ENCODE measurements at regions not wholly inside any gene's neighbourhood (a gene's known extent, or its start where the extent isn't known, plus 50 kb on each side); places are given as distances from the start of the nearest gene placed in this dataset.
"Not testable (repeated sequence)": the region's sequence is repeated elsewhere in the genome, so short reads cannot be mapped to it uniquely, and the experiment has no call there.

DNA sequence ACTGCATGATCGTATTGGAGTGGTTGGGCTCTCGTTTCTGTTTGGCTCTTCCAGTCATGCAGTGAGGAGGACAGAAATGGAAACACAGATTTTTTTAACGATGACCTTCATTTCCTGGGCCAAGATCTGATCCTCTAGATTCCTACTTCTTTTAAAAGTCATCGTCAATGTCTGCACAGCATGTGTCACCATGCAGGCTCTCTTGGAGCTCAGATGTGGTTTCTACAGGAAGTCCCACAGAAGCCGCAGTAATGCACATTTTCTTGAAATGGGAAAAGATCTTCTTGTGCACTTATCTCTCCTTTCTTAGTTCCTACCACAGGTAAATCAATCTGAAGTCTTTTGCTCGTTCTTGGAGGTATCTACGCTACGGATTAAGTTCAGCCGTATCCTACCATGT, 626.9 kb downstream of the EFNB2 start:
- no peak for DNase-seq

DNA sequence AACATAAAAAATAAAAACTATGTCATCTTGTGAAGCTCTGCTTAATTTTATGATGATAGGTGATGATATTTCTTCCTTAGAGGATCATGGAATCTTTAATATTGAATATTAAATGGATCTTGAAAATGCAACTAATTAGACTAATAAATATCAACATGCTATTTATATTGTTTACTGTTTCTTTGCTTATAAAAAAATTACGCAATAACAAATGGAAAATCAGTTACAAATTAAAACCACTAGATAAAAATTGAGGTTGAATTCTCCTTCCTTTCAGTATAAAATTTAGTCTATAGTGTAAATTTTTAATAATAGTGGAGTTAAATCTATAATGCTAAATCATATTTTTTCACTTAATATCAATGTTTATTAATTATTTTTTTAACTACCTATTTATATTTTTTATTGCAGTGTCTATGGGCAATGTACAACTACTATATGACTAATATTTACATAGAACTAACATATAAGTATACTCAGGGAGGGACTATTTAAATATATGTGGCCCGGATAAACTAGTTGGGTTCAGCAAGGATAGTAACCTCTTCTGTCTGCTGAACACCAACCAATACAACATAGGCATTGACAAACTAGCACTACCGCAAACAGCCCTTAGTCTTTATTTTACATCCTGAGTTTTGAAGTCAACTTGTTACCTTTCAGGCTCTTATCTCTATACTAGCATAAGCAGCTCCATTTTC, 628.0 kb downstream of the EFNB2 start:
- DNase-seq = no peak

DNA sequence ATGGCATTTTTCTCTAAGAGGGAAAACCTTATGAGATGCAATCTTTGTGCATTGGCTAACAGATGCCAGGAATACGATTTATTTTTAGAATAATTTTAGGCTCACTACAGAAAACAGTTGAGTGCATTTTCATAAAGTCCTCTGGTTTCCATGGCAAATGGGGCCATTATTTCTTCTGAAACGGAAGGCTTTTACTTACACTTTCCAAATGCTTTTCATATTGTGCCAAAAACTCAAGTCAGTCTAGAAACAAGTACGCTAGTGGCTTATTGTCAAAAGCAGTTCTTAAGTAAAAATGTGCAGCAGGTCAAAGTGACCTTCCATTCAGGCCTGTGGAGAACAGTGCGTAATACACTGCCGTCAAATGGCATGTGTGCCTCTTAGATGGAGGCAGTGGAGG, 628.7 kb downstream of the EFNB2 start:
- DNase-seq = no peak

DNA sequence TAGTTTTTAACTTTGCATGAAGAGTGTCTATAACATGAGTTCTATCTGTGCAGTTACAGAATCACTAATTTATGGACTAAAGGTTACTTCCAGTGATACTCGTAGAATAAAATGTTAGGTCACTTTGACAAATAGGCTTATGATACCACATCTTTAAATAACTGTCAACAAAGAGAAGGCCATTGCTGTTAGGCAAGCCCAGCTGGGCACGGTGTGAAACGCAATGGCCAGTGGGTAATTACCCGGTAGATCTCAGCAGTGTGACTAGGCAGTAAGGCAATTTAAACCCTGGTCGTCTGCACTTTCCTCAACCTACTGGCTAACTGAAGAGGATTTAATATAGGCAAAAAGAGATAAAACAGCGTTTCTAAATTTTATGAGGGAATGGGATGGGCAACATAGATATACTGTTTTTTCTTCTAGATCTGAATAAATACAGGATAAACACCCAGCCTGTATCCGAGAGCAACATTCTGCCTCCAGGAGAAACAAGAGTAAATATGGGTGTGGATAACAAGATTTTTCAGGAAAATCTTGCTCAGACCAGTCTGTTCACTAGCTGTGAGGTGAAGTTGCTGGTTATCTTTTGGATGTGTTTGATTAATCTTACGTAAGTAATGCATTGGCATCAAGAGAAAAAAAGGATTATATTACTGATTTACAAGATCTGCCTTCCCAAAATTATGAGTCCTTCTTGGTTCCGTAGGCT, 631.3 kb downstream of the EFNB2 start:
- DNase-seq = no peak

DNA sequence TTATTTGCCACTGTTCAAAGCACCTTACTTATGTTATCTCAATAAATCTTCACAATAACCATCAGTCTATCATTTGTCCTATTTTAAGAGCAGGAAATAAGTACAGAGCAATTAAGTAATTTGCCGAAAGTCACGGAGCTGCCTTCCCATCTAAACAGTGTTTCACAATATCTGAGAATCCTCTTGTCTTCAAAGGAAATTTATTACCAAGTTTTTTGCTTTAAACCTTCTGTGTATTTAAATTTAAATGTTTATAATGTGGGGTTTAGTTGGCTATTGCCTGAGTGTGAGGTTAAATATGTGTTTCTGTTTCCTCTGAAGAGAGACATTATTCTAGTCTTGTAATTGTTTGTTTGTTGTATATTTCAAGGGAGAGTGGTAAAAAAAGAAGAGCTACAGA, 633.1 kb downstream of the EFNB2 start:
- DNase-seq = no peak

DNA sequence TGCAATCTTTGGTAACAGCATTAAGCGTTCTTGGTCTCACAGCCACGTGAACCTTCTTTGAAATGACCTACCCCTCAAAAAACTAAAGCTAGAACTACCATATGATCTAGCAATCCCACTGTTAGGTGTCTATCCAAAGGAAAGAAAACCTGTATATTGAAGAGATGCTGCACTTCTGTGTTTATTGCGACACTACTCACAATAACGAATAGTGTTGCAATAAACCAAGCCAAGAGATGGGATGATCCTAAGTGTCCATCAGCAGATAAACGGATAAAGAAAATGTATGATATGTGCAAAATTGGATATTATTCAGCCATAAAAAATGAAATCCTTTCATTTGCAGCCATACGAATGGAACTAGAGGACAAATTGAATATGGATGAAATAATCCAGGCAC, 637.9 kb downstream of the EFNB2 start:
- no peak for DNase-seq

DNA sequence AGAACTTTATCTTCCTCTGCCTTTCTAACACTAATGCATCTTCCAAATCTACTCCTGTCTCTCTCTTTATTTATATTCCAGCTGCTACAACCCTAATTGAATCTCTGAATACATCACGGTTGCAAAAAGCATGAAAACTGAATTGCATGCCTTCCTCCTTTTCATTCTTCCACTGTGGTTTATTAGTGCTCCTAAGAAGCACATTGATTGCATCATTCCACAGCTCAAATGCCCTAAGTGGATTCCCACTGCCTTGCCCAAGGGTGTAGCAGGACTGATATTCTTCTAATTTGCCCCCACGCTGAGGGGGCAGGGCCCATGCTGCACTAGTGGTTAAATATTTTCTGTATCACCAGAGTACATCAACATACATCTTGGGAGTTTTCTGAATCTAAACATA, 640.8 kb downstream of the EFNB2 start:
- no peak for DNase-seq

DNA sequence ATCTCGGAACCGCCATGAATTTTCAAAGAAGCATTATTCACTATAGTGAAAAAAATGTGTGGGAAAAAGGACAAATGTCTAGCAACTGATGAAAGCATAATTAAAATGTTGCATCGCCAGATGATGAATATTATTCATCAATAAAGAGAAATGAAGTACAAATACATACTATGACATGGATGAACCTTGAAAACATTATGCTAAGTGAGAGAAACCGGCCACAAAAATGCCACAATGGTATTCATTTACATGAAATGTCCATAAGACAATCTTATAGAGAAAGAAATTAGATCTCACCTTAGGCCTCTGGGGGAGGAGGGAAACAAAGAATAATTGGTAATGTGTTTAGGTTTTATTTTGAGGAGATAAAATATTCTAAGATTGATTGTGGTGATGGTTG, 645.0 kb downstream of the EFNB2 start:
- no peak for DNase-seq

DNA sequence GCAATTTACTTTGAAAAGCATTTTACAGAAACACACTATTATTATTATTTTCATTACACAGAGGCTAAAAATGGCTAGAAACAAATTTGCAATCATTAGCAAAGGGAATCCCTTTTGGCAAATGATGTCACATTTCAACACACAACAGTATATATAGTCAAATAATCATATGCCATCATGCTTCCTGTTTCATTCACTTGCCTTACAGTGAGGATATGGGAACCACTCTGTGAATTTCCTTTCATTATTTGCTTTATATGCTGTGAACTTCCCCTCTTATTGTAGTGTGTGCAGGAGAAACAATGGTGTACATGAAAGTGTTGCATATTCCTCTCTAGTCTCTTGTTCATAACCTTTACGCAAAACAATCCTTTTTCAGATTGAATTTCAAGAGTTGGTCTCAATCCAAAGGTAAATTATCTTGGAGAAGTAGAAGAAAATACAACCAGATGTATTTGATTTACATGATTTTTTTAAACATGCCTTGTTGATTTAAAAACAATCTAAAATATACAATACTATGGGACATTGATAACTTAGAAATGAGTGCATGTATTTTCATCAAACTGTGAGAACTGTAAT, 657.3 kb downstream of the EFNB2 start:
- DNase-seq = no peak

DNA sequence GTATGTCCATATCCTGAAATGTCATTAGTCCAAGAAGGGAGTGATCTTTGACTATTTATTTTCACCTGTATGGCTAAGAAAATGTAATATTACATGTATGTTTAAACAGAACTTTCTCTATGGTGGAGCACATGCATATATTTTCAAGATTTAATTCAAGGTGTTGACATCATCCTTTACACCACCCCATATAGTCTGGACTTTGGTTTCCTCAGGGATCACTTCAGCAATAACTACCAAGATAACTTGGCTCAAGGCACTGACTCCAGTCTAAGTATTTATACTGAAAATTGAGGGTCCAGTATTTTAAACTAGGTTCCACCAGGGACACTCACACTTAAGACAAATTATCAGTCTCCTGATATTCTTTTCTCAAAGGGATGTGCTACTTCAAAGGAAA, 660.6 kb downstream of the EFNB2 start:
- DNase-seq = no peak

DNA sequence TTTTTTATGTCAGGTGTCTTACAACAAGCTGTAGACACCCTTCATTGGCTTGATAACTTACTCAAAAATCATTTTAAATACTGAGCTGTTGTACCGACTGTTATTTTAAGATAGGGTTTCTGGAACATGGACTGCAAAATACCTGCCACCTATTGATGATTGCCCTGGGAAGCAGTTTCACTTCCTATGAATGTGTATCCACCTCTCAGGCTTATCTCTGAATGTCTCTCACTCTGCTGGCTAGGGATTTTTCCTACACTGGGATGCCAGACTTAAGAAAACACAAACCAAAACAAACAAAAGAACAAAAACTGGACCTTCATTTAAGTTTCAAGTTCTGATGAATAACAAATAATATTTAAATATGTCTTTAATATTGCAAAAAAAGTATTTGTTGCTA, 663.7 kb downstream of the EFNB2 start:
- no peak for DNase-seq

DNA sequence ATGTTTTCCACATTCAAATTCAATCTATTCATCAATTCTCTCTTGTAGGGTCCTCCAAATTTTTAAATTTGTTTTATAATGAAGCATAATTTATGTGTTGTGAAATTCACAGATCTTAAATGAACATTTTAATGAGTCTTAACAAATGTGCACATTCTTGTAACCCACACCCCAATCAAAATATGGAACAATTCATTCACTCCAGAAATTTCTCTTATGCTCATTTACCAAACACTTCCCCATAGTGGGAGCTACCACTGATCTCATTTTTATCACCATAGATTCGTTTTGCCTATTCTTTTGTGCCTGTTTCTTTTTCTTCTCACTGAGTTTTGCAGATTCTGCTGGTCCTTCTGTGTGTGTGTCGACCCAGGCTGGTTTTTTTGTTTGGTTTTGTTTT, 664.1 kb downstream of the EFNB2 start:
- DNase-seq = no peak

DNA sequence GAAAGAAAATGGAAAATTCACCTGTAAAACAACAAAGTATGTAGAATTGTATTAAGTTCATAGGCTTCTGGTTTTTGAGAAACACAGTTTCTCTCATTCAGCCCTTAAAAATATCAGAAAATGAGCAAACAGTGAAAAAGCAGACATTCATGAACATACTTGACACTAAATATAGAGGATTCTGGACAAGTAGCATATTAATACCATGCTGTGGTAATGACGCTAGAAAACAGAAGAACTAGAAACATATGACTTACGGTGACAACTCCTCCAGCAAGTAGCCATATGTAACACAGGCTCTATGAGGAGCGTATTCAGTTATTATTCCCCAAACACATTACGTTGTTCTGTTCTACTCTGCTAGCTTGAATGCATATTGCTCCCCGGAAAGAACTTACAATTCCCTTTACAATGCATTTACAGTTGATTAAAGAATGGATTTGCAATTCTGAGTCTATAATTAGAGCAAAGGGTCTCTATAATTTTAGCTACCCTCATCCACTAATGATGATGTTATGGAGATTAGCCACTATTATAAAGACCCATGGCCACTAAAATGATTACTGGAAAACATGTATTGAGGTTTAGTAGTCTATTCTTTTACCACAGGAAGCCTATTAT, 672.1 kb downstream of the EFNB2 start:
- DNase-seq = no peak

DNA sequence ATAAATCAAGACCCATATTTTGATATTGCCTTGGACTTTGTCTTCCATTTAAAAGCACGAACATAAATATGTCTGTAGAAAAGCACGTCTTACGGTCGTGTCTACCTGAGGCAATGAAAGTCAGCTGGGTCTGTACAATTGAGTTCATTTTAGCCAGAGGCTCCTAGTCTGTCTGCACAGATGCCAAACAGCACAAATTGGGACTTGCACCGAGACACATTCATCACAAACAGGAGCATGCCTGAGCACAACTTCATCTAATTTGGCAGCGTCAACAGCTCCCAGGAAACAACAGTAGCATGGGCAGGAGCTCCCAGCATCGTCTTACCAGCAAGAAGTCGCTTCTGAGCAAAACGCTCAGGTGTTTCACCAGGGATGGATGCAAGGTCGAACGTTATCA, 687.0 kb downstream of the EFNB2 start:
- no peak for DNase-seq

DNA sequence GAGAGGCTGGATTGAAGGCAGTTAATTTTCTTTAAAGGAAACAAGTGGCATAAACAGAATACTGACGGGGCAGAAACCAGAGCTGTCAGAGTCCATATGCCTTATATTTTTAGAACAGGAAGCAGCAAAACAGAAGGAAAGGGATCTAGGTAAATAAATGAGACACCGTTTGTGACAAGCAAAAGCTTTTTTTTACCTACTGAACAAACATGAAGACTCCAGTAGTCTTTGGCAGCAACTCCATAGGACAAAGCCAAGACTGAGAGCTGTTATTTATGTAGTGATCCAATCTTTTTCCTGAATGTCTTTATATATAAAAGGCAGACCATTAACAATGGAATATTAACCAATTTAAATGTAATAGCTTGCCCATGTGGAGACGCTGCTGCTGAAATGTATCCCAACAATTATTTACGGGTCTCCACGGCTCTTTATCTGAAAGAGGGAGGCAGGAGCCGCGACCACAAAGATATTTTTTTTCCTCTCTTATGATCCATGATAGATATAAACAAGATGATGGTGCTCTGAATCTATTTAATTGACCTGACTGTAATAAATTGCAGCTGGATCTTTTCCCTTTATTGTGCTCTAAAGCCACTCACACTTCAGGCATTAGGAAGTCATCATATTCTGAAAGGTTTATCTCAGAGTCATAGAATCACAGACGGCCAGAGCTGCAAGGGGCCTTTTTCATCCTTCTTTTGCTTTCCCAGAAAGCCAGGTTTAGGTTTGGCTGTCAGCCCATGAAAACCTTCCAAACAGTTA, 687.8 kb downstream of the EFNB2 start:
- no peak for DNase-seq

DNA sequence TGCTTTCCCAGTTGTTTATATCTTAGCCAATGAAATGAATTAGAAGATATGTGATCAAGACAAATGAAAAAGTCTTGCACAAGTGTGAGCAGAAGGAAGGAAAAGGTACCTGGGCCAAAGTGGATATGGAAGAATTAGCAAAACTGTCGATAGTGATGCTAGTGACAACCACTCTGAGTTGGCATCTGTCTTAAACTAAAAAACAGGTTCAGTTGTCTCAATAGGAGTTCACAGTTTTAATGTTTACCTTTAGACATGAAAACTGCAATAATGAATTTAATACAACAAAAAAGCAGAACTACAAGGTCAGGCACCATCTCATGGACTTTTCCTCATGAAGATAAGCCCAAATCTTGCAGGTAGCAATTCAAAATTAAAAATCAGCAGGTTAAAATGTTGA, 688.5 kb downstream of the EFNB2 start:
- DNase-seq = no peak

DNA sequence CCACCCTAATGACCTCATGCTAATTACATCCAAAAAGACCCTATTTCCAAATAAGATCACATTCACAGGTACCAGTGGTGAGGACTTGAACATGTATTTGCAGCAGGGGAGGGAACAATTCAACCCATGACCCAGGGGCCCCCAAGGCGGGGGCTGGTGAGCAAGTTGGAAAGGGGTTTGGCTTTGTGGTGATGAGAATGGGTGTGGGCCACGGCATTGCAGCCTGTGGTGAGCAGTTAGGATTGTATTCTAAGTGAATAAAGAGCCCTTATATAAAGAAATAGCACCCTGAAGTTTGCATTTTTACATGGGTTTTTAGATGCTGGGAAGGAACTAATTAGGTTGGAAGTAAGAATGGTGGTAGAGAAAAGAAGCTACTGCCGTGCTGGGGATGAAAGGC, 694.2 kb downstream of the EFNB2 start:
- no peak for DNase-seq

DNA sequence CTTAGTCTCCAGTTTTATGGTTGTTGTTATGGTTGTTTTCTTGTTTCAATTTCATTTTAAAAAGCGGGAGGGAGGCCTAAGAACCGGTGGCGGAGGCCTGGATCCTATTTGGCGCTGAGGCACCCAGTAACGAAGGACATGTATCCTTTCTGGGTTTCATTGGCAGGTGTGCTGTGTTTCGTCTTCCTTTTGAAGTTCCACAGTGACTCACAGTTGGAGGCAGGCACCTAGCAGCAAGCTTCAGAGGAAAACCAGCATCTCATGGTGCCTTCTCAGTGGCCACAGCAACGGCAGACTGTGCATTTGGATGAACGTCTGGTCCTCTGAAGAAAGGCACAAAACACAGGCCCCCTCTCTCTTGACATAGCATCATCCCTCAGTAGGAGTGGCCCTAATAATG, 697.2 kb downstream of the EFNB2 start:
- no peak for DNase-seq

DNA sequence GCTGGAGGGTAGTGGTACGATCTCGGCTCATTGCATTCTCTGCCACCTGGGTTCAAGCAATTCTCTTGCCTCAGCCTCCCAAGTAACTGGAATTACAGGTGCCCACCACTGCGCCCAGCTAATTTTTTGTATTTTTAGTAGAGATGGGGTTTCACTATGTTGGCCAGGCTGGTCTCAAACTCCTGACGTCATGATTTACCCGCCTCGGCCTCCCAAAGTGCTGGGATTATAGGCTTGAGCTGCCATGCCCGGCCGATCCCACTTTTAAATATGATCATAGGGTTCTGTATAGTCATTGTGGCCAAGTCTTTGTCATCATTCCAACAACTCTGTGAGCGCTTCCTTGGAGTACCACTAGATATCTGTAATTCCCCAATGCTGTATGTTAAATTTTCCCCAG, 698.2 kb downstream of the EFNB2 start:
- DNase-seq = not testable (repeated sequence)

DNA sequence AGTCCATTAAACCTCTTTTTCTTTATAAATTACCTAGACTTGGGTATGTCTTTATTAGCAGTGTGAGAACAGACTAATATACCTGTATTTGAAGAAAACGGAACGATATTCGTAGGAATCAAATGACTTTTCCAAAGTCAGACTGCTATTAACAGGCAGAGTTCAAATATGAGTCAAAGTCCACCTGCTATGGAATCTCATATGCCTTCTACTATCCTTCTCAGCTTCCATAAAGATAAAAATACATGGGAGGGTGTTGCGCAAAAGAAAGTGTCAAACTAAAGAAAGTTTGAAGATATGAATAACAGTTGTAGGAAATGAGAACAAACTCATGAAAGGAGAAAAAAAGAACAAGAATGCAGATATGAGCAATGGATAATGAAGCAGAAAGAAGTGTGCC, 704.6 kb downstream of the EFNB2 start:
- no peak for DNase-seq

DNA sequence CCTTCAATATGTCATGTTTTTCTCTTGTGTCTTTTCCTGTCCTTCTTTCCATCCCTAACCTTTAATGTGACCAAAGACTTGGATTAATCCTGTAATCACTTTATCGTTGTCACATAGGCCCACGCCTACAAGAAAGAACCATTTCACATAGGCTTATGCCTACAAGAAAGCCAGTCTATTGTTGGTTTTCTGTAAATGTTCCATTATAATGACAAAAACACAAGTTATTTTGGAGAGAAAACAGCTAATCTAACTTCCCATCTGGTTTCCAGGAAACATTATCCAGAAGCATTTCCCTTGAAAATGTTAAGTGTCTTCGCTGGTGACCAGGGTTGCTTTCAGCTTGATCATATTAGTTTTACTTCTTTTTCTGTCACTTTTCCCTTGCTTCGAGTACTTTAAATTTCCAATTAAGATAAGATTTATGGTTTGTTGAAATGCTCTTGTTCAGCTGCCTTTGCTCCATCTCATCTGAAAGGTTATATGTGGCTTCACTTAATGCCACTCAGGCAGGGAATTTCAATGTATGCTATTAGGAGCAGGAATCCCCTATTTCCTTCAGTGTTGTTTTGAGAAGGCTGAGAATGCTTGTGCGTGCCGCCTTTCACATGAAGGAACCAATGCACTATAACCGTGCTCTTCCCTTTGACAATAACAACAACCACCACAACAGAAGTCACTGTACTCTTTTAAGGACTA, 708.2 kb downstream of the EFNB2 start:
- DNase-seq = no peak

DNA sequence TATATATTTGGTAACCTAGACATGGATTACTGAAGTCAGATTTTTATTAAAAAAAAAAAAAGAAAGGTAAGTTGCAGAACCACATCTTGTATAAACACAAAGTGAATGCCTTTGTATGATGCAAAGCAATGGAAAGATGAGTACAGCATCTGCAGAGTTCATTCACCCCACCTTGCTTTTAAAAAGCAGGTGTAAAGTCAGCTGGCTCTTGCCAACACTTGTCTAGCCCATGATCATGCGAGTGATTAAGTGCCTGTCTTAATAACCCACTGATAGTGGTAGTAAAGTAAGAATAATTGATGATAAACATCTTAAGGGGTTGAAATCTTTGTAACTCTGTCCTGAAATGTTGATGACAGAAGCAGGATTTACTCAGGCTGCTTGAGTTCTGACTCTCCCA, 710.4 kb downstream of the EFNB2 start:
- DNase-seq = no peak

DNA sequence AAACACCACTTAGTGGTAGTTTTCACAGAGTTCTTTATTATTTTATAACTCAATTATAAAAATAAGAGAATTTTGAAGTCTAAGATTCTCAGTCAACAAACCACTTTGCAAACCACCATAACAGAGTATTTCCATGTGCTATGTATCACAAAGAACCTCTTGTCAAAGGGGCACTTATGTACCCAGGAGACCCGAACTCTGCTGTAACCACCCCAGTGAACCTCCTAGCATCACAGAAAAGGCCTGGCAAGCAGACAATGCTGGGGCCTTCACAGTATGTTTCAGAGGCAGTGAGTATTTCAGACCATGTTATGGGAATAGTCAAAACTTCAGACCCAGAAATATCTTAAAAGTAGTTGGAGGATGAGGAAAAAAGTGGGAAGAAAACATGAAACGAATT, 714.1 kb downstream of the EFNB2 start:
- DNase-seq = no peak
